Ammon's horn (tissue), 1 donor: ENCODE measurements at regions not wholly inside any gene's neighbourhood (a gene's known extent, or its start where the extent isn't known, plus 50 kb on each side); places are given as distances from the start of the nearest gene placed in this dataset.

Experiments used
- DNase-seq: peaks from one replicate; pipeline ENCODE4 v3.0.0-alpha.2; 2016; ENCODE audit warnings: low spot score

- DNase-seq = no peak
These were observed 288.1 kb upstream of the PCDH10 start for GRCh38 chr4:132860976-132861375.

GRCh38 chr4:132863619-132864018 lies 285.5 kb upstream of the PCDH10 start:
- DNase-seq = no peak

- no peak for DNase-seq
These were observed 283.6 kb upstream of the PCDH10 start for GRCh38 chr4:132865458-132865857.

GRCh38 chr4:132865922-132866321 lies 283.2 kb upstream of the PCDH10 start:
- DNase-seq = no peak

GRCh38 chr4:132866616-132867015 lies 282.5 kb upstream of the PCDH10 start:
- DNase-seq = peak; percentile 22

GRCh38 chr4:132893787-132894186 lies 255.3 kb upstream of the PCDH10 start:
- DNase-seq = no peak

GRCh38 chr4:132901224-132901623 lies 247.9 kb upstream of the PCDH10 start:
- DNase-seq = no peak

- no peak for DNase-seq
These were observed 238.8 kb upstream of the PCDH10 start for GRCh38 chr4:132910229-132910748.

- no peak for DNase-seq
These were observed 231.0 kb upstream of the PCDH10 start for GRCh38 chr4:132918096-132918495.

GRCh38 chr4:132923516-132923915 lies 225.6 kb upstream of the PCDH10 start:
- no peak for DNase-seq

- no peak for DNase-seq
These were observed 214.2 kb upstream of the PCDH10 start for GRCh38 chr4:132934911-132935310.

- DNase-seq = peak; percentile 56
These were observed 193.9 kb upstream of the PCDH10 start for GRCh38 chr4:132955146-132955545.

- DNase-seq = peak; percentile 89
These were observed 192.1 kb upstream of the PCDH10 start for GRCh38 chr4:132956962-132957361.

GRCh38 chr4:132958457-132959263 lies 190.4 kb upstream of the PCDH10 start:
- no peak for DNase-seq

- no peak for DNase-seq
These were observed 167.5 kb upstream of the PCDH10 start for GRCh38 chr4:132981611-132982010.

GRCh38 chr4:132982151-132982550 lies 166.9 kb upstream of the PCDH10 start:
- DNase-seq = no peak

- no peak for DNase-seq
These were observed 158.0 kb upstream of the PCDH10 start for GRCh38 chr4:132991111-132991510.

GRCh38 chr4:132992686-132993085 lies 156.4 kb upstream of the PCDH10 start:
- DNase-seq = peak; percentile 4

- no peak for DNase-seq
These were observed 150.4 kb upstream of the PCDH10 start for GRCh38 chr4:132998585-132999230.

GRCh38 chr4:133000012-133000411 lies 149.1 kb upstream of the PCDH10 start:
- DNase-seq = no peak

GRCh38 chr4:133003169-133003568 lies 145.9 kb upstream of the PCDH10 start:
- DNase-seq = no peak

GRCh38 chr4:133014473-133015135 lies 134.5 kb upstream of the PCDH10 start:
- peak; percentile 26 for DNase-seq

- no peak for DNase-seq
These were observed 103.8 kb upstream of the PCDH10 start for GRCh38 chr4:133045288-133045687.
